SK-N-SH treated with all-trans-retinoic acid at 6 μM for 48 hours (cell line): ENCODE measurements at regions not wholly inside any gene's neighbourhood (a gene's known extent, or its start where the extent isn't known, plus 50 kb on each side); places are given as distances from the start of the nearest gene placed in this dataset.

Experiments
- ATAC-seq: fragments of 200-7000 bp; cut with Tn5 transposase; 3 replicates; pipeline ENCODE4 v1.9.1; 2020; ENCODE audit warnings: mild to moderate bottlenecking, moderate library complexity
- ARNTL ChIP-seq: fragments of 450-650 bp; formaldehyde crosslinking; IDR thresholded peaks from 2 replicates; pipeline ENCODE4 v1.5.0; 2020; ENCODE audit warnings: low read depth, mild to moderate bottlenecking, moderate library complexity, borderline replicate concordance
- BACH2 ChIP-seq: fragments of 250-450 bp; sonication (Bioruptor Pico); IDR thresholded peaks from 2 replicates; pipeline ENCODE4 v1.9.0; 2021; ENCODE audit warnings: mild to moderate bottlenecking, borderline replicate concordance
- CSDC2 ChIP-seq: fragments of 250-450 bp; sonication (Bioruptor Pico); IDR thresholded peaks from 2 replicates; pipeline ENCODE4 v1.5.0; 2020; ENCODE audit warnings: mild to moderate bottlenecking, moderate library complexity
- ESRRG ChIP-seq: fragments of 250-450 bp; sonication (Bioruptor Pico); IDR thresholded peaks from 2 replicates; pipeline ENCODE4 v1.6.1; 2021; ENCODE audit warnings: mild to moderate bottlenecking
- GLIS3 ChIP-seq: fragments of 250-450 bp; sonication (Bioruptor Pico); IDR thresholded peaks from 2 replicates; pipeline ENCODE4 v1.5.0; 2020; ENCODE audit warnings: mild to moderate bottlenecking, moderate library complexity
- ISL1 ChIP-seq: fragments of 250-450 bp; sonication (Bioruptor Pico); IDR thresholded peaks from 2 replicates; pipeline ENCODE4 v2.1.2; 2022; ENCODE audit warnings: mild to moderate bottlenecking, moderate library complexity
- OSR1 ChIP-seq: fragments of 250-450 bp; sonication (Bioruptor Pico); IDR thresholded peaks from 2 replicates; pipeline ENCODE4 v1.8.0; 2022; ENCODE audit warnings: moderate library complexity, mild to moderate bottlenecking, inconsistent platforms
- PPARA ChIP-seq: fragments of 250-450 bp; sonication (Bioruptor Pico); IDR thresholded peaks from 2 replicates; pipeline ENCODE4 v1.5.0; 2020; ENCODE audit warnings: mild to moderate bottlenecking, borderline replicate concordance
- RARB ChIP-seq: fragments of 250-450 bp; sonication (Bioruptor Pico); IDR thresholded peaks from 2 replicates; pipeline ENCODE4 v1.8.0; 2021; ENCODE audit warnings: mild to moderate bottlenecking, moderate library complexity
- TCF4 ChIP-seq: fragments of 250-450 bp; sonication (Bioruptor Pico); IDR thresholded peaks from 2 replicates; pipeline ENCODE4 v1.8.0; 2021; ENCODE audit warnings: mild to moderate bottlenecking, moderate library complexity, borderline replicate concordance
- TOX ChIP-seq: fragments of 250-450 bp; sonication (Bioruptor Pico); IDR thresholded peaks from 2 replicates; pipeline ENCODE4 v1.8.0; 2021; ENCODE audit warnings: mild to moderate bottlenecking, moderate library complexity, borderline replicate concordance
- ZC3H10 ChIP-seq: fragments of 250-450 bp; sonication (Bioruptor Pico); IDR thresholded peaks from 2 replicates; pipeline ENCODE4 v1.5.1; 2021; ENCODE audit warnings: mild to moderate bottlenecking, moderate library complexity
- ZFP3 ChIP-seq: fragments of 250-450 bp; sonication (Bioruptor Pico); IDR thresholded peaks from 2 replicates; pipeline ENCODE4 v1.5.0; 2020; ENCODE audit warnings: mild to moderate bottlenecking, moderate library complexity
- ZFP30 ChIP-seq: fragments of 450-650 bp; formaldehyde crosslinking; IDR thresholded peaks from 2 replicates; pipeline ENCODE4 v1.5.0; 2022; ENCODE audit warnings: mild to moderate bottlenecking, moderate library complexity
- ZNF565 ChIP-seq: fragments of 450-650 bp; formaldehyde crosslinking; conservative IDR thresholded peaks from 2 replicates; pipeline ENCODE4 v1.5.0; 2020; ENCODE audit warnings: low read depth, mild to moderate bottlenecking, moderate library complexity
- ZNF70 ChIP-seq: fragments of 450-650 bp; formaldehyde crosslinking; IDR thresholded peaks from 2 replicates; pipeline ENCODE4 v1.5.0; 2020; ENCODE audit warnings: mild to moderate bottlenecking, moderate library complexity
- ZNF8 ChIP-seq: fragments of 450-650 bp; formaldehyde crosslinking; IDR thresholded peaks from 2 replicates; pipeline ENCODE4 v1.5.0; 2020; ENCODE audit warnings: mild to moderate bottlenecking, moderate library complexity
- TF ChIP-seq, protein P1 (sequence below): fragments of 250-450 bp; sonication (Bioruptor Pico); IDR thresholded peaks from 2 replicates; pipeline ENCODE4 v1.8.0; 2021; ENCODE audit warnings: low read depth, mild to moderate bottlenecking, moderate library complexity, borderline replicate concordance
- TF ChIP-seq, protein P2 (sequence below): fragments of 250-450 bp; sonication (Bioruptor Pico); IDR thresholded peaks from 2 replicates; pipeline ENCODE4 v1.8.0; 2020; ENCODE audit warnings: mild to moderate bottlenecking, moderate library complexity, borderline replicate concordance
- TF ChIP-seq, protein P3 (sequence below): fragments of 250-450 bp; sonication (Bioruptor Pico); IDR thresholded peaks from 2 replicates; pipeline ENCODE4 v1.5.1; 2020; ENCODE audit warnings: low read depth, mild to moderate bottlenecking, moderate library complexity
- TF ChIP-seq, protein P4 (sequence below): fragments of 250-450 bp; sonication (Bioruptor Pico); IDR thresholded peaks from 2 replicates; pipeline ENCODE4 v1.5.0; 2020; ENCODE audit warnings: mild to moderate bottlenecking, moderate library complexity

DNA sequence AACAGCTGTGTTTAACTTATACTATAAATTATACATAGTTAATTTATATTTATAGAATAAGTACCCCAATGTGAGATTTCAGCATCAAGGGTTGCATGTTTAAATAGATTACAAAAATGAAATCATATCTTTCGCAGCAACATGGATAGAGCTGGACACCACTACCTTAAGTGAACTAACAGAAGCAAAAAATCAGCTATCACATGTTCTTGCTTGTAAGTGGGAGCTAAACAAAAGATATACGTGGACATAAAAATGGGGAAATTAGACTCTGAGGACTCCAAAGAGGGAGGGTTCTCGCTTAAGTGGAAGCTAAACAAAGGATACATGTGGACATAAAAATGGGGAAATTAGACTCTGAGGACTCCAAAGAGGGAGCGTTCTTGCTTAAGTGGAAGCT lies 626.5 kb upstream of the DPPA4 start:
- no peak for TF ChIP-seq BACH2
- no peak for TF ChIP-seq ZNF70 (CRISPR knock-in tag)
- no peak for TF ChIP-seq TCF4 (CRISPR knock-in tag)
- TF ChIP-seq ZC3H10 = no peak
- TF ChIP-seq PPARA (CRISPR knock-in tag) = no peak
- TF ChIP-seq, protein P1, sequence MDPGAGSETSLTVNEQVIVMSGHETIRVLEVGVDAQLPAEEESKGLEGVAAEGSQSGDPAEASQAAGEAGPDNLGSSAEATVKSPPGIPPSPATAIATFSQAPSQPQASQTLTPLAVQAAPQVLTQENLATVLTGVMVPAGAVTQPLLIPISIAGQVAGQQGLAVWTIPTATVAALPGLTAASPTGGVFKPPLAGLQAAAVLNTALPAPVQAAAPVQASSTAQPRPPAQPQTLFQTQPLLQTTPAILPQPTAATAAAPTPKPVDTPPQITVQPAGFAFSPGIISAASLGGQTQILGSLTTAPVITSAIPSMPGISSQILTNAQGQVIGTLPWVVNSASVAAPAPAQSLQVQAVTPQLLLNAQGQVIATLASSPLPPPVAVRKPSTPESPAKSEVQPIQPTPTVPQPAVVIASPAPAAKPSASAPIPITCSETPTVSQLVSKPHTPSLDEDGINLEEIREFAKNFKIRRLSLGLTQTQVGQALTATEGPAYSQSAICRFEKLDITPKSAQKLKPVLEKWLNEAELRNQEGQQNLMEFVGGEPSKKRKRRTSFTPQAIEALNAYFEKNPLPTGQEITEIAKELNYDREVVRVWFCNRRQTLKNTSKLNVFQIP = no peak
- TF ChIP-seq ESRRG (CRISPR knock-in tag) = no peak
- no peak for TF ChIP-seq ZNF565 (CRISPR knock-in tag)
- no peak for TF ChIP-seq OSR1
- TF ChIP-seq, protein P2, sequence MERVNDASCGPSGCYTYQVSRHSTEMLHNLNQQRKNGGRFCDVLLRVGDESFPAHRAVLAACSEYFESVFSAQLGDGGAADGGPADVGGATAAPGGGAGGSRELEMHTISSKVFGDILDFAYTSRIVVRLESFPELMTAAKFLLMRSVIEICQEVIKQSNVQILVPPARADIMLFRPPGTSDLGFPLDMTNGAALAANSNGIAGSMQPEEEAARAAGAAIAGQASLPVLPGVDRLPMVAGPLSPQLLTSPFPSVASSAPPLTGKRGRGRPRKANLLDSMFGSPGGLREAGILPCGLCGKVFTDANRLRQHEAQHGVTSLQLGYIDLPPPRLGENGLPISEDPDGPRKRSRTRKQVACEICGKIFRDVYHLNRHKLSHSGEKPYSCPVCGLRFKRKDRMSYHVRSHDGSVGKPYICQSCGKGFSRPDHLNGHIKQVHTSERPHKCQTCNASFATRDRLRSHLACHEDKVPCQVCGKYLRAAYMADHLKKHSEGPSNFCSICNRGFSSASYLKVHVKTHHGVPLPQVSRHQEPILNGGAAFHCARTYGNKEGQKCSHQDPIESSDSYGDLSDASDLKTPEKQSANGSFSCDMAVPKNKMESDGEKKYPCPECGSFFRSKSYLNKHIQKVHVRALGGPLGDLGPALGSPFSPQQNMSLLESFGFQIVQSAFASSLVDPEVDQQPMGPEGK (CRISPR knock-in tag) = no peak
- TF ChIP-seq GLIS3 (CRISPR knock-in tag) = no peak
- no peak for TF ChIP-seq ARNTL (CRISPR knock-in tag)
- no peak for TF ChIP-seq ZFP30
- TF ChIP-seq, protein P3, sequence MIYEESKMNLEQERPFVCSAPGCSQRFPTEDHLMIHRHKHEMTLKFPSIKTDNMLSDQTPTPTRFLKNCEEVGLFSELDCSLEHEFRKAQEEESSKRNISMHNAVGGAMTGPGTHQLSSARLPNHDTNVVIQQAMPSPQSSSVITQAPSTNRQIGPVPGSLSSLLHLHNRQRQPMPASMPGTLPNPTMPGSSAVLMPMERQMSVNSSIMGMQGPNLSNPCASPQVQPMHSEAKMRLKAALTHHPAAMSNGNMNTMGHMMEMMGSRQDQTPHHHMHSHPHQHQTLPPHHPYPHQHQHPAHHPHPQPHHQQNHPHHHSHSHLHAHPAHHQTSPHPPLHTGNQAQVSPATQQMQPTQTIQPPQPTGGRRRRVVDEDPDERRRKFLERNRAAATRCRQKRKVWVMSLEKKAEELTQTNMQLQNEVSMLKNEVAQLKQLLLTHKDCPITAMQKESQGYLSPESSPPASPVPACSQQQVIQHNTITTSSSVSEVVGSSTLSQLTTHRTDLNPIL (CRISPR knock-in tag) = no peak
- no peak for TF ChIP-seq ZNF8
- TF ChIP-seq ZFP3 (CRISPR knock-in tag) = no peak
- TF ChIP-seq, all 23 proteins: peak for 0
- no peak for ATAC-seq

DNA sequence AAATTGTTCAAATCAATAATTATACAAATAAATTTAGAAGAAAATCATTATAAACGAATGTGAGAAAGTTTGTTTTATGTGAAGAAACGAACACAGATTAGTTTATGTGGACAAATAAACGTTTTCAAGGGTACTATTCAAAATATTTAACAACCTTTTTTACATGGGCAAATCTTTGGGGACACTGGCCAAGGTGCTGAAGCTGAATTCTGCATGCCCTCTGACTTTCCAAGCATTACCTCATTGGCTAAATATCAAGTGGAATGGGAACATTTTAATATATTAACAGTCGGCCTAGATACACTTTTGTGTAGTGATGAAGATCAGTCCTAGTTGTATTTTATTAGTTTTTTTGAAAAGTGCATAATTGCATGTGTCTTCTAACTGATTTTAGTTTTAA lies 636.4 kb upstream of the DPPA4 start:
- no peak for TF ChIP-seq ZNF565 (CRISPR knock-in tag)
- TF ChIP-seq, protein P4, sequence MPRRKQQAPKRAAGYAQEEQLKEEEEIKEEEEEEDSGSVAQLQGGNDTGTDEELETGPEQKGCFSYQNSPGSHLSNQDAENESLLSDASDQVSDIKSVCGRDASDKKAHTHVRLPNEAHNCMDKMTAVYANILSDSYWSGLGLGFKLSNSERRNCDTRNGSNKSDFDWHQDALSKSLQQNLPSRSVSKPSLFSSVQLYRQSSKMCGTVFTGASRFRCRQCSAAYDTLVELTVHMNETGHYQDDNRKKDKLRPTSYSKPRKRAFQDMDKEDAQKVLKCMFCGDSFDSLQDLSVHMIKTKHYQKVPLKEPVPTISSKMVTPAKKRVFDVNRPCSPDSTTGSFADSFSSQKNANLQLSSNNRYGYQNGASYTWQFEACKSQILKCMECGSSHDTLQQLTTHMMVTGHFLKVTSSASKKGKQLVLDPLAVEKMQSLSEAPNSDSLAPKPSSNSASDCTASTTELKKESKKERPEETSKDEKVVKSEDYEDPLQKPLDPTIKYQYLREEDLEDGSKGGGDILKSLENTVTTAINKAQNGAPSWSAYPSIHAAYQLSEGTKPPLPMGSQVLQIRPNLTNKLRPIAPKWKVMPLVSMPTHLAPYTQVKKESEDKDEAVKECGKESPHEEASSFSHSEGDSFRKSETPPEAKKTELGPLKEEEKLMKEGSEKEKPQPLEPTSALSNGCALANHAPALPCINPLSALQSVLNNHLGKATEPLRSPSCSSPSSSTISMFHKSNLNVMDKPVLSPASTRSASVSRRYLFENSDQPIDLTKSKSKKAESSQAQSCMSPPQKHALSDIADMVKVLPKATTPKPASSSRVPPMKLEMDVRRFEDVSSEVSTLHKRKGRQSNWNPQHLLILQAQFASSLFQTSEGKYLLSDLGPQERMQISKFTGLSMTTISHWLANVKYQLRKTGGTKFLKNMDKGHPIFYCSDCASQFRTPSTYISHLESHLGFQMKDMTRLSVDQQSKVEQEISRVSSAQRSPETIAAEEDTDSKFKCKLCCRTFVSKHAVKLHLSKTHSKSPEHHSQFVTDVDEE (CRISPR knock-in tag) = no peak
- TF ChIP-seq ZNF70 (CRISPR knock-in tag) = no peak
- no peak for TF ChIP-seq ZNF8
- ATAC-seq = no peak

DNA sequence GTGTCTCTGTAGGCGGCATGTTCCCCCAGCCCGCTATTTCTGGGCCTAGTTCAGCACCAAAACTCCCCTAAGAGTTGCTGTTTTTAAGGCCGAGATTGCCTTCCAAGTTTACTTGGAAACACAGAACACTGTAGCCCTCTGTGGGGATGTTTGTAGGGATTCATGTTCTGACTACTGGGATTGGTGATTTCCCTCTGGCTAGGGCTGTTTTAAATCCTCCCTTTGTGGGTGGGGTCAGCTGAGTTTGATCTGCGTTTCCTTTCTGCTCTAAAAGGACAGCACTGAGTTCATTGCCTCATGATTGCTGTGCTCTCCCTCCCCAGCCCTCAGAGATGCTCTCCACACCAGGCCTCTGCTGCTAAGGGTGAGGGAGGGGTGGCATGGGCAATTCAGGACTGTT lies 640.6 kb upstream of the DPPA4 start:
- no peak for ATAC-seq
- no peak for TF ChIP-seq TOX
- no peak for TF ChIP-seq ZFP30
- TF ChIP-seq ZFP3 (CRISPR knock-in tag) = no peak
- no peak for TF ChIP-seq ESRRG (CRISPR knock-in tag)
- no peak for TF ChIP-seq BACH2
- no peak for TF ChIP-seq ZNF8
- TF ChIP-seq ISL1 (CRISPR knock-in tag) = no peak
- no peak for TF ChIP-seq ZNF565 (CRISPR knock-in tag)
- no peak for TF ChIP-seq TCF4 (CRISPR knock-in tag)
- TF ChIP-seq ZC3H10 = no peak
- no peak for TF ChIP-seq RARB (CRISPR knock-in tag)
- no peak for TF ChIP-seq ARNTL (CRISPR knock-in tag)
- no peak for TF ChIP-seq CSDC2 (CRISPR knock-in tag)
- no peak for TF ChIP-seq GLIS3 (CRISPR knock-in tag)
- TF ChIP-seq OSR1 = no peak
- TF ChIP-seq, protein P1 = no peak
- TF ChIP-seq, all 23 proteins: peak for 0
